ENCODE measurements at regions not wholly inside any gene's neighbourhood (a gene's known extent, or its start where the extent isn't known, plus 50 kb on each side); places are given as distances from the start of the nearest gene placed in this dataset.

DNA sequence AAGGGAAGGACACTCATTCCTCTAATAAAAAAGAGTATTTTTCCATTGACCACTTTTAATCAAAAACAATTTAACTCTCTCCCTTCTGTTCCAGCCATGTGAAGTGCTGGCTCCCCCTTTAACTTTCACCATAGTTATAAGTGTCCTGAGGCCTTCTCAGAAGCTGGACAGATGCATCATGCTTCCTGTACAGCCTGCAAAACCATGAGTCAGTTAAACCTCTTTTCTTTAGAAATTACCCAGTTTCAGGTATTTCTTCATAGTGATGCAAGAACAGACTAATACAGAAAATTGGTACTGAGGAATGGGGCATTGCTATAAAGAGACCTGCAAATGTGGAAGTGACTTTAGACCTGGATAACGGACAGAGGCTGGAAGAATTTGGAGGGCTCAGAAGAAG is 643.6 kb upstream of the DDX18 start:
- no peak for DNase-seq (ENCODE audit: low read depth in 1 of 2, low spot score in 1 of 2)
- Histone ChIP-seq H3K27ac (no peak overlapping the region), H3K4me3 (no peak overlapping the region), H3K4me1 (ENCODE audit: low read depth) (no peaks in the 10 kb centered on the region), H3K36me3 (no peaks in the 10 kb centered on the region), H3K27me3 (no peaks in the 10 kb centered on the region), H3K9me3 (ENCODE audit: low read depth) (no peaks in the 10 kb centered on the region)
- TF ChIP-seq, protein P1, sequence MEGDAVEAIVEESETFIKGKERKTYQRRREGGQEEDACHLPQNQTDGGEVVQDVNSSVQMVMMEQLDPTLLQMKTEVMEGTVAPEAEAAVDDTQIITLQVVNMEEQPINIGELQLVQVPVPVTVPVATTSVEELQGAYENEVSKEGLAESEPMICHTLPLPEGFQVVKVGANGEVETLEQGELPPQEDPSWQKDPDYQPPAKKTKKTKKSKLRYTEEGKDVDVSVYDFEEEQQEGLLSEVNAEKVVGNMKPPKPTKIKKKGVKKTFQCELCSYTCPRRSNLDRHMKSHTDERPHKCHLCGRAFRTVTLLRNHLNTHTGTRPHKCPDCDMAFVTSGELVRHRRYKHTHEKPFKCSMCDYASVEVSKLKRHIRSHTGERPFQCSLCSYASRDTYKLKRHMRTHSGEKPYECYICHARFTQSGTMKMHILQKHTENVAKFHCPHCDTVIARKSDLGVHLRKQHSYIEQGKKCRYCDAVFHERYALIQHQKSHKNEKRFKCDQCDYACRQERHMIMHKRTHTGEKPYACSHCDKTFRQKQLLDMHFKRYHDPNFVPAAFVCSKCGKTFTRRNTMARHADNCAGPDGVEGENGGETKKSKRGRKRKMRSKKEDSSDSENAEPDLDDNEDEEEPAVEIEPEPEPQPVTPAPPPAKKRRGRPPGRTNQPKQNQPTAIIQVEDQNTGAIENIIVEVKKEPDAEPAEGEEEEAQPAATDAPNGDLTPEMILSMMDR (IDR thresholded peaks at IDR 0.05; ENCODE audit: low read depth, low read length): no peak

DNA sequence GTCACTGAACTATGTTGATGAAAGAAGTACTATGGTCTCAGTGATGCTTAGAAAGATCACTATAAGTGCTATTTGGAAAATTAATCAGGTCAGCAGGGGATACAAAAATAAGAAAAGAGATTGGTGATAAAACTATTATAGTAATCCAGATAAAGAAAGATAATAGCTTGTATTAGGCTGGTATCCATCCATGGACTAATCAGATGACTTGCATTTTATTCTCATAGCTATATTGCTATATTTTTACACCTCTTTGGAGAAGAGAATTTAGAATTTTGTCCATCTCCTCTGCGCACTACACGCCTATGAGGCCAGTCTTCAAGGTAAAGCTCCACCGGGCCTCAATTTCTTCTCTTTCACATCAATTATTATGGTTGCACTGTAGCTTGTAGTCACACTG is 635.1 kb upstream of the DDX18 start:
- TF ChIP-seq, protein P1 (IDR thresholded peaks at IDR 0.05; ENCODE audit: low read depth, low read length): no peak
- Histone ChIP-seq H3K27me3 (no peaks in the 10 kb centered on the region), H3K4me3 (no peak overlapping the region), H3K36me3 (no peaks in the 10 kb centered on the region), H3K27ac (no peak overlapping the region), H3K9me3 (ENCODE audit: low read depth) (no peaks in the 10 kb centered on the region), H3K4me1 (ENCODE audit: low read depth) (no peaks in the 10 kb centered on the region)
- DNase-seq (ENCODE audit: low read depth in 1 of 2, low spot score in 1 of 2): no peak

DNA sequence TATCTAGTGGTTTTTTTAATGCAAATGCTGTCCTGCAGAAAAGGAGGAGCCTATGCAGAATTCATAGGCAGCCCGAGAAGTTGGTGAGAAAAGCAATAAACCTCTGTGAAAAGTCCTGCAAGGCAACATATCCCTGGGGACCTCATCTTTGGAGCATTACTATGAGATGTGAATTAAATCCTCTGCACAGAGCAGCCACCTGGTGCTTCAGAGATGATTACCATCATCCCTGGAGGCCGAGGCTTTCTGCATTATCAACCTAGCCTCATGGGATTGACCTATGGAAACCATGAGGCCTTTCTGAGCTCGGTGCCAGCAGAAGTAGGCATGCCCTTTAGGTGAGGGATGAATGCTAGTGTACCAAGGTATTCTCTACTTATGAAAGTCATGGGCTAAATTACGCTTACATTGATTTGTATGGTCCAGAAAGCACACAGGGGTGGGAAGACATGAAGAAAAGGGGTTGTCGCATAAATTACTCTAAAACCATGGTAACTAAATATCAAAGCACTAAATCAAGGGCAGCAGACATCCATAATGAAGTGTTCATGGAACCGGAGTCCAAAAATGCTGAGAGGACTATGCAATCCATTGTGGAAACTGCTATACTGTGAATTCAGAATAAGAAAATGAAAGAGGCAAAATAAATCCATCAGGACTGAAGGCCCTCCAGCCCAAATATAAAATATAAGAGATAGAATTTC is 623.5 kb upstream of the DDX18 start:
- Histone ChIP-seq H3K27me3 (no peaks in the 10 kb centered on the region), H3K9me3 (ENCODE audit: low read depth) (no peaks in the 10 kb centered on the region), H3K4me1 (ENCODE audit: low read depth) (no peaks in the 10 kb centered on the region), H3K36me3 (no peaks in the 10 kb centered on the region), H3K4me3 (no peak overlapping the region), H3K27ac (no peak overlapping the region)
- no peak for DNase-seq (ENCODE audit: low read depth in 1 of 2, low spot score in 1 of 2)
- TF ChIP-seq, protein P1 (IDR thresholded peaks at IDR 0.05; ENCODE audit: low read depth, low read length): no peak

DNA sequence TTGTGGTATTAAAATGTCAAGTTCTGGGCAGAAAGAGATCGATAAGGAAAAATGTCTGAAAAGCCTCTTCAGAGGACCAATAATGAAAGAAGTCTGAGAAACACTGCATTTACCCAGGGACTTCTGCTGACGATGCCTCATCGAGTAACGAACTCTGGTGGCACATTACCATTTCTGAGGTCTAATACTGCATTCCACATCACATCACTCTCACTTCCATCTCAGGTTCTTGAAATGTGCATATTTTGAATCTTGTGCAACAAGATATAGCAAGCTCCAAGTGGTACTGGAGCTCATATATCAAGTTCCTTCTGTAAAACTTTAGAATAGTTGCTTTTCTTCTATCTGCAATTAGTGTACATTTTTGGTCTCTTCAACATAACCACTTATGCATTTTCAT is 619.1 kb upstream of the DDX18 start:
- Histone ChIP-seq H3K36me3 (no peaks in the 10 kb centered on the region), H3K4me3 (no peak overlapping the region), H3K27me3 (no peaks in the 10 kb centered on the region), H3K4me1 (ENCODE audit: low read depth) (no peaks in the 10 kb centered on the region), H3K27ac (no peak overlapping the region), H3K9me3 (ENCODE audit: low read depth) (no peaks in the 10 kb centered on the region)
- DNase-seq (ENCODE audit: low read depth in 1 of 2, low spot score in 1 of 2): no peak
- TF ChIP-seq, protein P1 (IDR thresholded peaks at IDR 0.05; ENCODE audit: low read depth, low read length): no peak

DNA sequence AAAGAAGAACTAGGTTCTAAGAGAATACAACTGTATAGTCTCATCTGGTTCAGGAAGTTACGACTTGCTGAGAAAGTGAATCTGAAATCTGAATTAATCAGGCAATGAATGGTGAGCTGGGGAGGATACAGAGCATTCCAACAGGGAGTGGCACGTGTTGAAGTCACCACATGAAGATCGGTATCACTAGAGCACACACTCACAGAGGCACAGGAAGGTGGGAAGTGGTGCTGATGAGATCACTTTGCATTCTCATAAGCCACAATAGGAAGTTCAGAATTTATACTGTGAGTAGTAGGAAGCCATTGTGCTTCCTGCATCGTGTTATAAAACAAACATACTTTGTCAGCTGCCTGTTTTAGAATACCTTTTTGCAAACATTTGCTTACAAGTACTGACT is 615.0 kb upstream of the DDX18 start:
- Histone ChIP-seq H3K9me3 (ENCODE audit: low read depth) (no peaks in the 10 kb centered on the region), H3K4me1 (ENCODE audit: low read depth) (no peaks in the 10 kb centered on the region), H3K4me3 (no peak overlapping the region), H3K27ac (no peak overlapping the region), H3K36me3 (no peaks in the 10 kb centered on the region), H3K27me3 (no peaks in the 10 kb centered on the region)
- DNase-seq (ENCODE audit: low read depth in 1 of 2, low spot score in 1 of 2): no peak
- TF ChIP-seq, protein P1 (IDR thresholded peaks at IDR 0.05; ENCODE audit: low read depth, low read length): no peak

Data from cardiac muscle cell (in vitro differentiated cells and primary cell).